ENCODE measurements at regions not wholly inside any gene's neighbourhood (a gene's known extent, or its start where the extent isn't known, plus 50 kb on each side); places are given as distances from the start of the nearest gene placed in this dataset.

DNA sequence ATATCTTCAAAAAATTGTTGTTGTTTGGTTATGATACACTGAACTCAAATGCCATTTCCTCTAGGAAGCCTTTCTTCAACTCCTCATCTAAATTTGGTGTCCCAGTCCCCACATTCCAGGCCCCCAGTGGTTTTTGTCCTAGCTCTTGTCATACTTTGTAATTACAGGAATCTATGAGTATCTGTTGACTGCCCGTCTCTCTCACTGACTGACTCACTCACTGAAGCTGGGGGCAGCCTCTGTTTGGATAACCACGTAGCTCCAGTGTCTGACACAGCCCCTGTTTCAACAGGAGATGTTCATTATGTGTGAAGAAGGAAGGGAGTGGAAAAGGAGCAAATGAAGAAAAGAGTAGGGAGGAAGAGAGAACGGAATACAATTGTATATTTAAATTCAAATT is 284.1 kb upstream of the TENM3 start:
- POLR2A ChIA-PET (ENCODE audit: low non-redundant PET) = no interaction called here
- intact Hi-C loops (cut with micrococcal nuclease; ENCODE audit: unreplicated experiment) = no loop called here
- Histone ChIP-seq H3K27me3 (replicated peaks; ENCODE audit: insufficient read depth, low read depth, low read length, poor library complexity) (no peaks in the 10 kb centered on the region), H3K36me3 (ENCODE audit: insufficient read depth, low read length, poor library complexity, severe bottlenecking) (no peaks in the 10 kb centered on the region), H3K27ac (ENCODE audit: low read depth, low read length, poor library complexity, severe bottlenecking) (no peak overlapping the region), H3K4me3 (ENCODE audit: low read depth, low read length, poor library complexity, severe bottlenecking) (no peak overlapping the region), H3K4me1 (ENCODE audit: insufficient read depth, low read length, poor library complexity, severe bottlenecking) (no peaks in the 10 kb centered on the region), H3K9me3 (ENCODE audit: low read depth, low read length, poor library complexity, severe bottlenecking) (no peaks in the 10 kb centered on the region)
- no peak for TF ChIP-seq EZH2 (IDR thresholded peaks at IDR 0.05; ENCODE audit: borderline replicate concordance, low read depth, low read length, poor library complexity, severe bottlenecking)
- CTCF ChIA-PET = no interaction called here
- no peak for DNase-seq (ENCODE audit: low spot score)
- BruUV-seq (replicated peaks) = no TSS peak

DNA sequence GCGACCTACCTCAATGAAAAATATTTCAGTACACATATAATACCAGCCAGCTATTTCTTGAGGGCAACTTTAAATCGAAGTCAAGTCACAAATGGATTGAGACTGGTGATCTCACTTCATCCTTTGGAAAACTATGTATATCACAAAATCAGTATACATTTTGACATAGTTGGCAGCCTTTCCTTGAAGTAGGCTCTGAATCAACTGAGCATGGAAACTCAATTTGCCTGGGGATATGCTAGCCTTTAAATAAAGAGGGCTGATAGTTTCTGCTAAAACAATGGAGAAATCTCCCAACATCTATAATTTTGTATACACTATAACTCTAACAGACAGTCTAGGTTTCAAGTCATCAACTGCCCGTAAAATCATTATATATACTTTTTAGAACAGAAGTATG is 282.8 kb upstream of the TENM3 start:
- CTCF ChIA-PET = no interaction called here
- H3K36me3 ChIP-seq (ENCODE audit: insufficient read depth, low read length, poor library complexity, severe bottlenecking) = no peaks in the 10 kb centered on the region
- no peak overlapping the region for H3K27ac ChIP-seq (ENCODE audit: low read depth, low read length, poor library complexity, severe bottlenecking)
- no TSS peak for BruUV-seq (replicated peaks)
- H3K4me1 ChIP-seq (ENCODE audit: insufficient read depth, low read length, poor library complexity, severe bottlenecking) = no peaks in the 10 kb centered on the region
- TF ChIP-seq EZH2 (IDR thresholded peaks at IDR 0.05; ENCODE audit: borderline replicate concordance, low read depth, low read length, poor library complexity, severe bottlenecking) = no peak
- TF ChIP-seq, protein P1, sequence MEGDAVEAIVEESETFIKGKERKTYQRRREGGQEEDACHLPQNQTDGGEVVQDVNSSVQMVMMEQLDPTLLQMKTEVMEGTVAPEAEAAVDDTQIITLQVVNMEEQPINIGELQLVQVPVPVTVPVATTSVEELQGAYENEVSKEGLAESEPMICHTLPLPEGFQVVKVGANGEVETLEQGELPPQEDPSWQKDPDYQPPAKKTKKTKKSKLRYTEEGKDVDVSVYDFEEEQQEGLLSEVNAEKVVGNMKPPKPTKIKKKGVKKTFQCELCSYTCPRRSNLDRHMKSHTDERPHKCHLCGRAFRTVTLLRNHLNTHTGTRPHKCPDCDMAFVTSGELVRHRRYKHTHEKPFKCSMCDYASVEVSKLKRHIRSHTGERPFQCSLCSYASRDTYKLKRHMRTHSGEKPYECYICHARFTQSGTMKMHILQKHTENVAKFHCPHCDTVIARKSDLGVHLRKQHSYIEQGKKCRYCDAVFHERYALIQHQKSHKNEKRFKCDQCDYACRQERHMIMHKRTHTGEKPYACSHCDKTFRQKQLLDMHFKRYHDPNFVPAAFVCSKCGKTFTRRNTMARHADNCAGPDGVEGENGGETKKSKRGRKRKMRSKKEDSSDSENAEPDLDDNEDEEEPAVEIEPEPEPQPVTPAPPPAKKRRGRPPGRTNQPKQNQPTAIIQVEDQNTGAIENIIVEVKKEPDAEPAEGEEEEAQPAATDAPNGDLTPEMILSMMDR (conservative IDR thresholded peaks at IDR 0.05; ENCODE audit: low read depth, low read length) = no peak
- intact Hi-C loops (cut with micrococcal nuclease; ENCODE audit: unreplicated experiment) = no loop called here
- no peak overlapping the region for H3K4me3 ChIP-seq (ENCODE audit: low read depth, low read length, poor library complexity, severe bottlenecking)
- no peaks in the 10 kb centered on the region for H3K9me3 ChIP-seq (ENCODE audit: low read depth, low read length, poor library complexity, severe bottlenecking)
- POLR2A ChIA-PET (ENCODE audit: low non-redundant PET) = no interaction called here
- no peak for DNase-seq (ENCODE audit: low spot score)
- peaks cover 3% of the 10 kb centered on the region for H3K27me3 ChIP-seq (replicated peaks; ENCODE audit: insufficient read depth, low read depth, low read length, poor library complexity)

DNA sequence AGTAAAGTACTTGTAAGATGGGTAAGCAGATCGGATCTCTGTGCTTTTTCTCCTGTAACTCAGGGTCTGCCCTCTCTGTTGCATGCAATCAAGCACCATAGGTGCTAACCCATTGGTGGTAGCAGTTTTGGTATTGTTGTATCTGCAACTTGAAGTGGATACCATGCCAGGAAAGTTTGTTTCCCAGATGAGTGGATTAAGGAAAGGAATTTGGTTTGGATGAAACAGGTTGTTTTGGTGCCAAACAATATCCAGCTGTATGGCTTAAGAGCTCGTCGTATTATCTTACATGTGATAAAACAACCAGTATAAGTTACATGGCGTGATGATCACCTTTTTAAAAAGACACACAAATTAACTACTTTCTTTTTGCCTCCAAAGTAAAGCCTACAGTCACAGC is 280.9 kb upstream of the TENM3 start:
- H3K27ac ChIP-seq (ENCODE audit: low read depth, low read length, poor library complexity, severe bottlenecking) = no peak overlapping the region
- POLR2A ChIA-PET (ENCODE audit: low non-redundant PET) = no interaction called here
- no peaks in the 10 kb centered on the region for H3K9me3 ChIP-seq (ENCODE audit: low read depth, low read length, poor library complexity, severe bottlenecking)
- CTCF ChIA-PET = no interaction called here
- H3K27me3 ChIP-seq (replicated peaks; ENCODE audit: insufficient read depth, low read depth, low read length, poor library complexity) = peaks cover 13% of the 10 kb centered on the region
- no peak for DNase-seq (ENCODE audit: low spot score)
- no TSS peak for BruUV-seq (replicated peaks)
- intact Hi-C loops (cut with micrococcal nuclease; ENCODE audit: unreplicated experiment) = no loop called here
- TF ChIP-seq, protein P1 (conservative IDR thresholded peaks at IDR 0.05; ENCODE audit: low read depth, low read length) = no peak
- TF ChIP-seq EZH2 (IDR thresholded peaks at IDR 0.05; ENCODE audit: borderline replicate concordance, low read depth, low read length, poor library complexity, severe bottlenecking) = no peak
- no peaks in the 10 kb centered on the region for H3K36me3 ChIP-seq (ENCODE audit: insufficient read depth, low read length, poor library complexity, severe bottlenecking)
- H3K4me3 ChIP-seq (ENCODE audit: low read depth, low read length, poor library complexity, severe bottlenecking) = no peak overlapping the region
- H3K4me1 ChIP-seq (ENCODE audit: insufficient read depth, low read length, poor library complexity, severe bottlenecking) = no peaks in the 10 kb centered on the region

DNA sequence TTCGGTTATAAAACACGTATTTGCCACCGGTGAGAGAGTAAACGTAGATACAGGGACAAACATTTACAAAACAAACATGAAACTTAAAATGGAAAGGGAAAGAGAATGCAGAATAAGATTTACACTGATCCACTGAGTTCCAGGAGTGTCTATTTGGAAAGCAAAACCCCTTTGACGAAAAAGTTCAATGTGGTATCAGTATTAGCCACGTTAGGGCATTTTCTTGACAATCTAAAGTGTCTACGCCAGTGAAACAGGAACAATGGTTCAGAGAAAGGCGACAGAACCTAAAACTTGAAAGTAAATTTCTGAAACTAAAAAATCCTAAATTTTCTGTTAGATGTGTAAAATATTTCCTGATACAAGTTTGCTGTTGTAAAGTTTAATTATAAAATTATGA is 278.5 kb upstream of the TENM3 start:
- ChIA-PET POLR2A (ENCODE audit: low non-redundant PET) (no interaction called here), CTCF (no interaction called here)
- H3K4me1 ChIP-seq (ENCODE audit: insufficient read depth, low read length, poor library complexity, severe bottlenecking) = no peaks in the 10 kb centered on the region

More for the DNA sequence above, 278.5 kb upstream of the TENM3 start:
- no peak for DNase-seq (ENCODE audit: low spot score)
- BruUV-seq (replicated peaks) = no TSS peak
- no peak overlapping the region for H3K4me3 ChIP-seq (ENCODE audit: low read depth, low read length, poor library complexity, severe bottlenecking)
- TF ChIP-seq, protein P1 (conservative IDR thresholded peaks at IDR 0.05; ENCODE audit: low read depth, low read length) = no peak
- no peak for TF ChIP-seq EZH2 (IDR thresholded peaks at IDR 0.05; ENCODE audit: borderline replicate concordance, low read depth, low read length, poor library complexity, severe bottlenecking)
- H3K27me3 ChIP-seq (replicated peaks; ENCODE audit: insufficient read depth, low read depth, low read length, poor library complexity) = peaks cover 17% of the 10 kb centered on the region
- no peaks in the 10 kb centered on the region for H3K36me3 ChIP-seq (ENCODE audit: insufficient read depth, low read length, poor library complexity, severe bottlenecking)
- H3K27ac ChIP-seq (ENCODE audit: low read depth, low read length, poor library complexity, severe bottlenecking) = no peak overlapping the region
- no peaks in the 10 kb centered on the region for H3K9me3 ChIP-seq (ENCODE audit: low read depth, low read length, poor library complexity, severe bottlenecking)
- intact Hi-C loops (cut with micrococcal nuclease; ENCODE audit: unreplicated experiment) = no loop called here
